GM11168 (cell line): ENCODE measurements at regions not wholly inside any gene's neighbourhood (a gene's known extent, or its start where the extent isn't known, plus 50 kb on each side); places are given as distances from the start of the nearest gene placed in this dataset.

ENCODE experiments used
- in situ Hi-C: fragments of 300-500 bp; cut with MboI; formaldehyde crosslinking; loops from one replicate; pipeline ENCODE4 v1.12.0; 2022; ENCODE audit warnings: low sequenced_read_pairs; ENCODE audit not compliant: unreplicated experiment

DNA sequence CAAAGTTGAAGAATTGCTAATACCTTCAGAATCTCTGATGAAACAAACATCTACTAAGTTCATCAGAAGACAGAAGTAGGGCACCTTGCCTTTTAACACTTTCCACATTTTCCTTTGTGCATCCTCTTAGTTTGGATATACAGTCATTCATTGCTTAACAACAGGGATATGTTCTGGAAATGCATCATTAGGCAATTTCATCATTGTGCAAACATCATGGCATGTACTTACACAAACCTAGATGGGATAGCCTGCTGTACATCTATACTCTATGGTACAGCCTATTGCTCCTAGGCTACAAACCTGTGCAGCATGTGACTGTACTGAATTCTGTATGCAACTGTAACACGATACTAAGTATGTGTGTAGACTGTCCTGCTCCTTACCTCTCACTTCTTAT is 169.8 kb downstream of the SUCLA2 start:
- in situ Hi-C loops, result no loop called here

DNA sequence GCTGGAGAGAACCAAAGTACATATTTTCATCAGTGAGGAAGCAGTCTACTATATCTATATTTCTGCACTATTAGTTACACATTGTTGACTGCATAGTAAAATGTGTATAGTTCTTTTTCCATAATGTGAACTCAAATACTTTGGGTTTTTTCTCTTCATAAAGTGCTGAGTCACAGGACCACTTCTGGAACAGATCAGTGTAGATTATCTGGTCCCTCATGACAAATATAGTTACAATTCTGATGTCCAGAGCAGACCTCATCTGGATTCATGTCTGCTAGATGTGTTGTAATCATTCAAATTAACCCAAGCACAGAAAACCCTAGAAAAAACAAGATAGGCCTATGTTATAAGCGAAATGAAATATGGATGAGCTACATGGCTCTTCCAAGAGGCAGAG is 171.4 kb downstream of the SUCLA2 start:
- in situ Hi-C loops, result no loop called here

GRCh38 chr13:47826471-47826870 is 174.6 kb downstream of the SUCLA2 start:
- in situ Hi-C loops, result no loop called here

DNA sequence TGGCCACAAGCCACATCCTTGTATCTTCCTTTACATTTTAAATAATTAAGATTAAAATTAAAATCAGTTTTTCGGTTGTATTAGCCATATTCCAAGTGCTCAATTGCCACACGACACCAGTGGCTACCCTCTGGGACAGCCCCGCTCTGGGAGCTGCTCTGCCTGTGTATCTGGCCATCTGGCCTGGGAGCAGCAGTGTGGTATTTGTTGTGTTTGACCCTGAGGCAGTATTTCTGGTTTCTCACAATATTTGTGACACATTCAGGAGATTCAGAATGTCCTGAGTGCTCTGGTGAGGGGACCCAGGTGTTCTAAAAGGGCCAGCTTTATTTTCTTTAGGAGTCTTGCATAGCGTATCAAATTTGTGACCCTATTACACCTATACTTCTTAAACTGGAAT is 179.0 kb downstream of the SUCLA2 start:
- in situ Hi-C loops, result no loop called here

- in situ Hi-C loops, result no loop called here
These were observed 184.2 kb downstream of the SUCLA2 start for GRCh38 chr13:47816831-47817230.

- in situ Hi-C loops, result no loop called here
These were observed 187.4 kb downstream of the SUCLA2 start for GRCh38 chr13:47813718-47814117.

- in situ Hi-C loops, result no loop called here
These were observed 191.7 kb downstream of the SUCLA2 start for GRCh38 chr13:47809411-47809810.

DNA sequence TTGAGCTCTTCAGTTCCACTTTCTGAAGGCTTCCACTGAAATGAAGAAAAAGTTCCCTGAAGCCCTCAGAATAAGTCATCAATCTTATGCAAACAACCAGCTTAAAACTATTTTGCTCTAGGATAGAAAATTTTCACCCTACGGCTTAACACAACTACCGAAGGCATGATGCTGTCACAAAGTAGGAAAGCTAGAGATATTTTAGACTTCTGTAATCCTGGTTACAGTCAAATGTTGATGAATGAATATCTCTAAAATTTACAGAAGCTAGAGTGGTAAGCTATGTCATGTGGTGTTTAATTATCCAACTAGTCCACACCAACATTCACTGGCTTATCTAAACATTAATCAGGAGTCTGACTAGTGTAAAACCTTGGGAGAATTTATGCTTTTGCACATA is 197.9 kb downstream of the SUCLA2 start:
- in situ Hi-C loops, result no loop called here

DNA sequence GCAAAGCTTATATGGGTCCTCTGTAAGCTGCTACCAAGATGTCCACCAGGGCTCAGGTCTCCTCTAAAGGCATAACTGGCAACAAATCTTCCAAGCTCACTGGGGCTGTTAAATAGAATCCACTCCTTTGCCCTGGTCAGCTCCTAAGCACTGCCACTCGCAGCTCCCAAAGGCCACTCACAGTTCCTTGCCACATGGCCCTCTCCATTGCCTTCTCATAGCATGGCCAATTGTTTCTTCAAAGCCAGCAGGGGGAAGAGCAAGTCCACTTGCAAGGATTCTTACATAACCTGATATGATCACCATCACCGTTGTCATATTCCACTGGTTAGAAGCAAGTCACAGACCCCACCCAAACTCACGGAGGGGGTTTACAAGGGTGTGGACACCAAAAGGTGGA is 199.5 kb downstream of the SUCLA2 start:
- in situ Hi-C loops, result no loop called here

DNA sequence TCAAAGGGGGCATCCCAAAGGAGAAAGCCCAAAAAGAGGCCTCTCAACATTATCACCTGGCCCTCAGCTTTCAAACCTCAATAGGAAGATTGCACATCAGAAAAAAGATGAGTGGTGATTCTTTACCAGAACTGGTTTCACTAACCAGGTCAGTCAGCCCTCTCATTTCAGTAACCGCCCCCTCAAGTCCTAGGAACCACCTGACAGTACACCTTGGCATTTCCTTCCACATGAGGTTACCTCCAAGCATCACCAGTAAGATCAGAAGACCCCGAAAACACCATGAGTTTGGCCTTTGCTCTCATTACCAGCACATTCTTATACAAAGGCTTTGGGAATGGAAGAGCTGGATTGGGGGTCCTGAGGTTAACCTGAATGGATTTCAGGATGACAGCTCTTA is 200.5 kb downstream of the SUCLA2 start:
- in situ Hi-C loops, result no loop called here

GRCh38 chr13:47798906-47799305 is 202.2 kb downstream of the SUCLA2 start:
- in situ Hi-C loops, result no loop called here

DNA sequence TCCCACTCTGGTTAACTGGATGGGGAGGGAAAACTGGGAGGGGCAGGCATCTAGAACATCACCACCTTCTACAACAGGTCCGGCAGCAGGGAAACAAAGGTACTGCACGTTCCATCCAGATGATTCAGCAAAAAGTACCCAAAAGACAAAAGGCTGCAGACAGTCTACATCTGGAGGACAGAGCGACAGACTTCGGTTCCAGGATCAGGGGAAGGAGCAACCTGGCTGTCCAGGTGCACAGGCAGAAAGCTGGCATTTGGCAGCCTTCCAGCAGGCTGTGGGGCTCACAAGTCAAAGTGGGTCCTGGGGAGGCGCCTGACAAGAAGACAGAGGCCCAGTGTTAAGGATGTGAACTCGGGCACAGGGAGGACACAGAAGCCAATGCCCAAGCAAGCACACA is 202.9 kb downstream of the SUCLA2 start:
- in situ Hi-C loops, result no loop called here

DNA sequence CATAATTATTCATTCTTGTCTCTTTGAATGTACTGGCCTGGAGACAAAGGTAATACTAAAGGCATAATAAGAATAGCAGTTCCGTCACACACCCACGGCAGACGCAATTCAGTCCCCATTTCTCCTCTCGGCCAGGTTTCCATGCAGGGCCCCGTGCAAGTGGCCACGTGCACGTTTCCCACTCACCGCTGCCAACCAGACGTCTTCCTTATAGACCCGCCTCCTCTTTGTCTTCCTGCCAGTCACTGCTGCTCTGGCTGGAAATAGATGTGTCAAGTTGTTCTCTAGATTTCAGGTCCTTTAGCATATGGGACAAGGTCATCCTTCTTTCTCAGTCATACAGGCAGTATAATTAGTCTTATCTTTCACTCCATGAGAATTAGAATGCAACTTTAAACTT is 204.3 kb downstream of the SUCLA2 start:
- in situ Hi-C loops, result no loop called here

DNA sequence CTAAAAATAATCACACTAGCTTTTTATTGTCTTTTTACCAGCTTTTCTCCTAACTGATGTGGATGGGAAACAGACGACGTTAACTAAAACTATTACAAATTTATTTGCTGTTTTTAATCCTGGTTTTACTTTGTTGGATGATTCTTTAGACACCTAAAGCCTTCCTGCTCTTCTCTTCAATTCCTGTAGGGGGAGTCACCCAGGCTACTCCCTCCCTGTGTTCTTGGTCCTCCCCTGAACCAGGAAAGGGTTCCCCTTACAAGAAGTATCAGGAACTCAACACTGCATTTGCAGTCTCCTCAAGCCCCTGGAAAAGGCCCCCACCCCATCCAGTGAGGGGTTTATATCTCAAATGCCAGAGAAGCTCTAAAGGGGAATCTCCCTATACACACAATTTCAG is 206.1 kb downstream of the SUCLA2 start:
- in situ Hi-C loops, result no loop called here

DNA sequence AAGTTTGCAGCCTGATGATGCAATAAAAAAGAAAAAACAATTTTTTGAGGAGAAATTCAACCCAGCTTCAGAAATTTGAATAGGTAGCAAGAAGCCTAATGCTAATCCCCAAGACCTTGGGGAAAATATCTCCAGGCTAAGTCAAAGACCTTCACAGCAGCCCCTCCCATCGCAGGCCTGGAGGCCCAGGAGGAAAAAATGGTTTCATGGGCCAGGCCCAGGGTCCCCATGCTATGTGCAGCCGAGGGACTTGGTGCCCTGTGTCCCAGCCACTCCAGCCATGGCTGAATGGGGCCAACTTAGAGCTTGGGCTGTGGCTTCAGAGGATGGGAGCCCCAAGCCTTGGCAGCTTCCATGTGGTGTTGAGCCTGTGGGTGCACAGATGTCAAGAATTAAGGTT is 210.3 kb downstream of the SUCLA2 start:
- in situ Hi-C loops, result no loop called here

GRCh38 chr13:47788844-47789243 is 212.2 kb downstream of the SUCLA2 start:
- in situ Hi-C loops, result no loop called here

DNA sequence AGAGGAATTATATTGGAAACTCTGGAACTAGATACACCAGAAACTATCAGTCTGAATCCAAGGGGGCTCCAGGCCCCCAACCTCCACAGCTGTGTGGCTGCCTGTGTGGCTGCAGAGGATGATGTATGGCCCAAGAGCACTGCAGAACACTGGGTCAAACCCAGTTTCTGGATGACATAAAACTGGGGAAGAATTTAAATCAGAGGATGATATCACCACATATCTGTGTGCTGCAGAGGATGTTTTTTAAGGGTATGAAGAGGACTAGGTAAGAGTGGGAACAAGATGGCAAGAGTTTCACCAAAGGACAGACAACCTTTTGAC is 226.4 kb downstream of the SUCLA2 start:
- in situ Hi-C loops, result loop anchor here (10.0 kb wide), 1 partner anchor 940 kb away; no protein-coding TSS in a partner anchor

GRCh38 chr13:47764817-47765216 is 236.3 kb downstream of the SUCLA2 start:
- in situ Hi-C loops, result no loop called here

DNA sequence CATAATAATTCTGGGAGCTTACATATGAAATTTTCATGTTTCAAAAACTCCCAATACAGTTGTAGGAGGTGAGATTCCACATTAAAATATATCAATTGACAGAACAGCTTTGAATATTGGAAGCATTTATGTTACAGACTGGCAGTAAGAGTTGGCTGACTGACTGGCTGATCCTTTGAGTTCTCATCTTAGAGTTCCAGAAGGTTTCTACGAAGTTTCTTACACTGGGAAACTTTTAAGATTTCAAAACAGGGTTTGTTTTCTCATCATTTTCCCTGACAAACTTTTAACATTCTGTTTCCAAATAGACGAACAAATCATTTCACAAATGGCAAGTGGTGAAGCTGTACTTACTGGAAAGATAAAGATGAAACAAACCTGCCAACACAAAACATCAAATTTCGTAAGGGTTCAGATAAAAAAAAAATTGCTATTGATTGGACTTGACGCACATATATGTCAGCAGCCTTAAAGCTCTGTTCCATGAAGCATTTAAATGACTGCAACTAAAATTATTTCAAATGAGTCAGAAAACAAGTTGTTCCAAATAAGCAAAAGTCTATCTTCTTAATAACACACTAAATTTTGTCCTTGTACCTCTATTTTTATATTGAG is 243.5 kb downstream of the SUCLA2 start:
- in situ Hi-C loops, result no loop called here

GRCh38 chr13:47747901-47748300 is 253.2 kb downstream of the SUCLA2 start:
- in situ Hi-C loops, result no loop called here

GRCh38 chr13:47726394-47726793 is 274.7 kb downstream of the SUCLA2 start:
- in situ Hi-C loops, result no loop called here

DNA sequence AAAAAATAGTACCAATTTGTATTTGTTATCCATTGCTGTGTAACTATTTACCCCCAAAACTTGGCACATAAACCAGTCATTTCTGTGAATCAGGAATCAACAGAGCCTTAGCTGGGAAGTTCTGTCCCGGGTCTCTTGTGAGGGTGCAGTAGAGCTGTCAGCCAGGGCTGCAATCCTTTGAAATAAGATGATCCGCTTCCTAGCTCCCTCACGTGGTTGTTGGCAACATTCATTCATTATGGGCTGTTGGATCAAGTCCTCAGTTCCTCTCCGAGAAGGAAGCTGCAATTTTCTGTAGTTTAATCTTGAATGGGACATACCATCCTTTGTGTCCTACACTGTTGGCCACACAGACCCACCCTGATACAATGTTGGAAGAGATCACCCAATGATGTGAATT is 277.2 kb downstream of the SUCLA2 start:
- in situ Hi-C loops, result no loop called here

DNA sequence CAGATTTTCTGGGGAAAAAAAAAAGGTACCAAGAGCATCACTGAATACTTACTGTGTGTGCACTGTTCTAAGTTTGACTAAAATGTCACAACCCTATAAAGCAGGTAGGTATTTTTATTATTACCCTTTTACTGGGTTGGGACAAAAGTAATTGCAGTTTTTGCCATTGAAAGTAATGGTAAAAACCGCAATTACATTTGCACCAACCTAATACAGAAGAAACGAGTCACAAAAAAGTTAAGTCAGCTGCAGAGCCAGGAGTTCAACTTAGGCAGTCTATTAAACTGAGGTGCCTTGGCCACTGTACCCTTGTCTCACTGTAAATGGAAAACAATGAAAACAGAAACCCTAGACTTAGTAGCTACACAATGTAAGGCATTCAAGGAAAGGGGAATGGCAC is 281.9 kb downstream of the SUCLA2 start:
- in situ Hi-C loops, result no loop called here
